Common myeloid progenitor, CD34-positive (primary cell): ENCODE measurements at regions not wholly inside any gene's neighbourhood (a gene's known extent, or its start where the extent isn't known, plus 50 kb on each side); places are given as distances from the start of the nearest gene placed in this dataset.

Experiments used
- CTCF ChIA-PET: fragments of 350-600 bp; sonication (Branson Sonifier 250); formaldehyde crosslinking; loops from one replicate; lab custom pipeline; 2021; ENCODE audit warnings: antibody characterized with exemption; lab: Charles Lee
- POLR2A ChIA-PET: fragments of 350-600 bp; sonication (Branson Sonifier 250); formaldehyde crosslinking; loops from one replicate; lab custom pipeline; 2021; ENCODE audit warnings: antibody characterized with exemption; lab: Charles Lee
- DNase-seq, 3 donors: peaks; one replicate each; pipeline versions ENCODE4 v3.0.0 to v3.0.0-alpha.2; 2013
- H3K27ac ChIP-seq, 2 experiments: 1 replicate in 1 of 2; 2 replicates in 1 of 2; pipeline ENCODE4 v1.7.0; 2013; ENCODE audit warnings: inconsistent platforms in 2 of 2, low read length in 2 of 2, mild to moderate bottlenecking in 2 of 2, low read depth in 1 of 2, moderate library complexity in 1 of 2; ENCODE audit not compliant: severe bottlenecking in 2 of 2, insufficient read depth in 1 of 2, poor library complexity in 1 of 2
- H3K27me3 ChIP-seq, 5 experiments: replicated peaks in 2 of 5; 1 replicate in 3 of 5; 2 replicates in 2 of 5; pipeline versions ENCODE4 v1.6.1 to v1.7.0; 2013; ENCODE audit warnings: low read length in 4 of 5, mild to moderate bottlenecking in 2 of 5, moderate library complexity in 2 of 5, inconsistent platforms in 1 of 5; ENCODE audit not compliant: insufficient read depth in 5 of 5, control insufficient read depth in 4 of 5
- H3K36me3 ChIP-seq, 4 experiments: 1 replicate in 2 of 4; 2 replicates in 2 of 4; pipeline versions ENCODE4 v1.6.1 to v1.7.0; 2013; ENCODE audit warnings: low read length in 3 of 4, control low read depth in 1 of 4, mild to moderate bottlenecking in 1 of 4; ENCODE audit not compliant: control insufficient read depth in 4 of 4, insufficient read depth in 4 of 4
- H3K4me1 ChIP-seq, 4 experiments: 1 replicate in 3 of 4; 2 replicates in 1 of 4; pipeline versions ENCODE4 v1.6.1 to v1.7.1; 2013; ENCODE audit warnings: low read length in 3 of 4, mild to moderate bottlenecking in 3 of 4, control low read depth in 1 of 4, inconsistent platforms in 1 of 4, moderate library complexity in 1 of 4; ENCODE audit not compliant: control insufficient read depth in 4 of 4, insufficient read depth in 4 of 4; ENCODE audit errors: control extremely low read depth in 1 of 4
- H3K4me3 ChIP-seq, 7 experiments: 1 replicate in 4 of 7; 2 replicates in 3 of 7; pipeline versions ENCODE4 v1.5.1 to v1.7.0; 2013; ENCODE audit warnings: mild to moderate bottlenecking in 7 of 7, low read length in 6 of 7, moderate library complexity in 6 of 7, inconsistent platforms in 2 of 7, low read depth in 2 of 7, control low read depth in 1 of 7; ENCODE audit not compliant: insufficient read depth in 4 of 7, control insufficient read depth in 1 of 7; ENCODE audit errors: extremely low read depth in 1 of 7
- H3K9me3 ChIP-seq, 5 experiments: 1 replicate in 4 of 5; 2 replicates in 1 of 5; pipeline versions ENCODE4 v1.6.1 to v1.7.1; 2013; ENCODE audit warnings: low read length in 4 of 5, mild to moderate bottlenecking in 2 of 5, inconsistent platforms in 1 of 5, low read depth in 1 of 5, moderate library complexity in 1 of 5; ENCODE audit not compliant: control insufficient read depth in 4 of 5, insufficient read depth in 2 of 5; ENCODE audit errors: control extremely low read depth in 1 of 5
- WGBS: methylation state at CpG from one replicate; pipeline ENCODE4 v1.1.5; 2013; ENCODE audit not compliant: insufficient coverage; 5-methylcytosine and 5-hydroxymethylcytosine counted together

DNA sequence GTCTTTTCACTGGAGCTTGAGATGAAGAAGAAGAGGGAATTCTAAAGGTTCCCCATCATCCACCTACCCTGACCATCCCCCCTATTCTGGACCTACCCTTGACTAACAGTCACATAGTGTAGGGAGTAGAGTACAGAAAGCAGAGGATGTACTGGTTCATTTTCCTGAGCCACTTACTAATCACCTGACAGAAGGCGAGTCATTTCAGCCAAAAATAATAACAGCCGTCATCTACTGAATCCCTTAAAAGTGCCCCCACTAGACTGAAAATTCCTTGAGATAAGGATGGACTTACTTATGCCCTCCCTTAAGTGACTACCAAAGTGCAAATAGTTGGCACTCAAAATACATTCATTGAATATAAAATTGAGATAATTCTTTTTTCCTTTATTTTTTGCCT lies 112.2 kb downstream of the FOXD1 start:
- CTCF ChIA-PET, result no interaction called here
- POLR2A ChIA-PET, result no interaction called here
- Histone ChIP-seq H3K36me3 (no peaks in the 10 kb centered on the region), H3K27ac (no peak overlapping the region), H3K4me1 (no peaks in the 10 kb centered on the region), H3K4me3 (no peak overlapping the region), H3K27me3 (peaks cover 0 to 70% (median 23%) of the 10 kb centered on the region in 5 experiments), H3K9me3 (peaks cover 0 to 10% (median 1%) of the 10 kb centered on the region in 5 experiments)
- no CpG with 5 or more reads among the region's 2 CpGs for WGBS
- no peak for DNase-seq

- Histone ChIP-seq H3K4me1 (no peaks in the 10 kb centered on the region), H3K4me3 (no peak overlapping the region), H3K9me3 (peaks cover 0 to 20% (median 5%) of the 10 kb centered on the region in 5 experiments), H3K27me3 (peaks cover 3 to 55% (median 20%) of the 10 kb centered on the region in 5 experiments), H3K36me3 (no peaks in the 10 kb centered on the region), H3K27ac (no peak overlapping the region)
- ChIA-PET CTCF (interaction anchor here (1.2 kb wide), 1 partner anchor 58 kb away, joined by 4 read pairs; no protein-coding TSS in a partner anchor), POLR2A (no interaction called here)
- WGBS, result 83% methylated on average over 1 of the region's 3 CpGs
- DNase-seq, result no peak
Measured at GRCh38 chr5:73333944-73334703, 114.5 kb downstream of the FOXD1 start.

DNA sequence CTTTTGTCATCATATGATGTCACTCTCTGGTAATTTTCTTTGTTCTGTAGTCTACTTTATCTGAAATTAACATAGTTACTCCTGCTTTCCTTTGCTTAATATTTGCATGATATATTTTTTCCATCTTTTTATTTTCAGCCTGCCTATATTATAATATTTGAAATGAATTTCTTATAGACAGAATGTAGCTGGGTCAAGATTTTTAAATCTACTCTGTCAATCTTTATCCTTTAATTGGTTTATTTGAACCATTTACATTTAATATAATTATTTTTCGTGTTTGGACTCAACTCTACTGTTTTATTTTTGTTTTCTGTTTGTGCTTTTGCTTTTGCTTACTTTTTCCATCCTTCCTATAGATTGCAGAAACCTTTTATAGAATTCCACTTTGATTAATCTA lies 118.0 kb downstream of the FOXD1 start:
- CTCF ChIA-PET, result no interaction called here

GRCh38 chr5:73328640-73329039 lies 119.9 kb downstream of the FOXD1 start:
- Histone ChIP-seq H3K36me3 (no peaks in the 10 kb centered on the region), H3K27me3 (peaks cover 6 to 35% (median 9%) of the 10 kb centered on the region in 5 experiments), H3K27ac (no peak overlapping the region), H3K4me3 (no peak overlapping the region), H3K9me3 (peaks cover 3 to 23% (median 5%) of the 10 kb centered on the region in 5 experiments), H3K4me1 (no peaks in the 10 kb centered on the region)
- WGBS, result 100% methylated on average over 1 of the region's 1 CpG
- DNase-seq, result no peak
- CTCF ChIA-PET, result no interaction called here
- POLR2A ChIA-PET, result no interaction called here

More for the DNA sequence above, 118.0 kb downstream of the FOXD1 start:
- Histone ChIP-seq H3K36me3 (no peaks in the 10 kb centered on the region), H3K4me3 (no peak overlapping the region), H3K4me1 (no peaks in the 10 kb centered on the region), H3K27me3 (peaks cover 7 to 33% (median 8%) of the 10 kb centered on the region in 5 experiments), H3K9me3 (peaks cover 1 to 22% (median 5%) of the 10 kb centered on the region in 5 experiments), H3K27ac (no peak overlapping the region)
- DNase-seq, result no peak
- POLR2A ChIA-PET, result no interaction called here
- no CpG with 5 or more reads among the region's 1 CpG for WGBS

DNA sequence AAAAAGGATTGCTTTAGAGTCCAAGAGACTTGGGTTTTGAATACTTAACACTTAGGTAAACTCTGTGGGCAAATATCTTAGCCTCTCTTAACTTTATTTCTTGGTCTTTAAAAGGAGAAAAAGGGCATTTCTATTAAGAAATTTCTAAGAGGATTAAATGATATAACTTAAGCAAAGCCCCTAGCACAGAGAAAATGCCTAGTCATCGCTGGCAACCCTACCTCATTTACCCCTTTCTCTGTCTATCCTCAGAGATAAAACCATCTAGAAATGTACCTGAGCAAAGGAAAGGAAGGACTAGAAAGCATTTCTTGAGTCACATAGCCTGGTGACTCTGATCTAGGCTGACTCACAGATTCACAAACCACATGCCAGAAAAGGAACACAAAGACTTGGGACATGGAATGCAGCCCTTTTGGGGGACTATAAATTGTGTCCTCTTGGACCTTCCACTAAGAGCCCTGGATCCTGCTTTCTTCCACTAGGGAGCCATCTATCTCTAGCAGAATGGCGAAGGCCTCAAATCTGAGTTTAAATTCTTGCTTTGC lies 120.6 kb downstream of the FOXD1 start:
- Histone ChIP-seq H3K27ac (no peak overlapping the region), H3K36me3 (no peaks in the 10 kb centered on the region), H3K4me1 (no peaks in the 10 kb centered on the region), H3K27me3 (peaks cover 6 to 37% (median 14%) of the 10 kb centered on the region in 5 experiments), H3K4me3 (no peak overlapping the region), H3K9me3 (peaks cover 3 to 23% (median 5%) of the 10 kb centered on the region in 5 experiments)
- POLR2A ChIA-PET, result no interaction called here
- CTCF ChIA-PET, result no interaction called here
- DNase-seq, result no peak
- 92% methylated on average over 2 of the region's 2 CpGs for WGBS

GRCh38 chr5:73325546-73325945 lies 123.0 kb downstream of the FOXD1 start:
- 100% methylated on average over 2 of the region's 3 CpGs for WGBS
- ChIA-PET POLR2A (no interaction called here), CTCF (no interaction called here)
- peaks cover 5 to 46% (median 15%) of the 10 kb centered on the region in 5 experiments for H3K27me3 ChIP-seq
- no peak overlapping the region for H3K27ac ChIP-seq
- no peaks in the 10 kb centered on the region for H3K36me3 ChIP-seq
- H3K4me3 ChIP-seq, result no peak overlapping the region
- DNase-seq, result no peak
- no peaks in the 10 kb centered on the region for H3K4me1 ChIP-seq
- H3K9me3 ChIP-seq, result peaks cover 0 to 10% (median 3%) of the 10 kb centered on the region in 5 experiments

DNA sequence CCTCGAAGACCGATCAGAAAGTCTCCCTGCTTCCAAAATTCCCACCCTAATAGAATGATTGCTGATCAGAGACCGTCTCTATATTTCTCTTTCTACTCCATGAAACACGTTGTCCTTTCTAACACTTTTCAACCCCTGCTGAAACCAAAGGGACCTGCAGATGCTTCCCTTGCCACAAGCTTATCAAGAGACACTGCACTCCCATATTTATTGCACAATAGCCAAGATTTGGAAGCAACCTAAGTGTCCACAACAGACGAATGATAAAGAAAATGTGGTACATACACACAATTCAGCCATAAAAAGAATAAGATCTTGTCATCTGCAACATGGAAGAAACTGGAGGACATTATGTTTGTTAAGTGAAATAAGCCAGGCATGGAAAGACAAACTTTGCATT lies 125.1 kb downstream of the FOXD1 start:
- Histone ChIP-seq H3K4me3 (no peak overlapping the region), H3K27me3 (peaks cover 8 to 57% (median 15%) of the 10 kb centered on the region in 5 experiments), H3K9me3 (peaks cover 0 to 3% (median 1%) of the 10 kb centered on the region in 5 experiments), H3K27ac (no peak overlapping the region), H3K36me3 (no peaks in the 10 kb centered on the region), H3K4me1 (no peaks in the 10 kb centered on the region)
- no peak for DNase-seq
- 89% methylated on average over 4 of the region's 5 CpGs for WGBS
- ChIA-PET CTCF (interaction anchor here (1.3 kb wide), 1 partner anchor 10 kb away, joined by 4 read pairs; no protein-coding TSS in a partner anchor), POLR2A (no interaction called here)
